ENCODE measurements at regions not wholly inside any gene's neighbourhood (a gene's known extent, or its start where the extent isn't known, plus 50 kb on each side); places are given as distances from the start of the nearest gene placed in this dataset.
A peak's percentile ranks its signal among the peaks of the same experiment; 100 is the strongest.

DNA sequence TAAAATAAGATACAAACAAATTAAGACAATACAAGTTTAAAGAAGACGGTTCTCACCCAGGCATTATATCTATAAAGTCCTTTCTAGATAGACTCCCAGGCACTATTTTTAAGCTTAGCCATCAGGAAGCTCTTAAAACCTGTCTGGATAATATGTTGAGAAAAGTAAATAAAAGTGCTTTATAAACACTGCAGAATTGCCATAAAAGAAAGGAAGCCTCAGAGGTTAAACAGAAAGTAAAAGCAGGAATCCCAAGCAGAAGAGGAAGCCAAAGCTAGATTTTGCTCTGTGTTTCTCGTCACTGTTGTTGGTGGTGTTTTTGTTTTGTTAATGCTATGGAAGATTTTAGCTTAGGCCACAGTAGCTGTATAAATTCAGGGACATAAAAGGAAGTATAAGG, 1267.3 kb downstream of the PCDH19 start:
- no peaks in the 10 kb centered on the region for H3K36me3 ChIP-seq (ENCODE audit: control insufficient read depth, insufficient read depth, low read length)
- no peak overlapping the region for H3K9ac ChIP-seq (ENCODE audit: extremely low read depth, low read length, poor library complexity, severe bottlenecking)
- no peaks in the 10 kb centered on the region for H3K27me3 Mint-ChIP-seq (ENCODE audit: insufficient read depth)
- peaks cover 2% of the 10 kb centered on the region for H3K9me3 Mint-ChIP-seq
- H3K27ac ChIP-seq (ENCODE audit: low read depth, low read length), result no peak overlapping the region
- no peaks in the 10 kb centered on the region for H3K27me3 ChIP-seq (ENCODE audit: control insufficient read depth, insufficient read depth, low read length, poor library complexity, severe bottlenecking)
- H3K4me1 Mint-ChIP-seq, result peaks cover 22% of the 10 kb centered on the region
- peaks cover 21% of the 10 kb centered on the region for H3K36me3 Mint-ChIP-seq (ENCODE audit: low read depth)
- no peaks in the 10 kb centered on the region for H3K9me3 ChIP-seq (ENCODE audit: control insufficient read depth, low read length)
- TF ChIP-seq CTCF (conservative IDR thresholded peaks at IDR 0.05), result no peak
- DNase-seq, result no peak
- no peaks in the 10 kb centered on the region for H3K4me1 ChIP-seq (ENCODE audit: control insufficient read depth, insufficient read depth, low read length)
- WGBS, 2 experiments (ENCODE audit: insufficient coverage in 1 of 2, insufficient read length in 1 of 2), result 83% methylated on average over 2 of the region's 2 CpGs; no CpG with 5 or more reads in 1 of the 2 experiments
- H3K27ac Mint-ChIP-seq, result peak overlapping the region; percentile 40
- H3K4me3 ChIP-seq (ENCODE audit: low read length), result no peak overlapping the region
- no peak overlapping the region for H3K4me3 Mint-ChIP-seq

GRCh38 chrX:99137488-99137887, 1272.6 kb downstream of the PCDH19 start:
- no peak for DNase-seq
- Mint-ChIP-seq H3K27me3 (ENCODE audit: insufficient read depth) (no peaks in the 10 kb centered on the region), H3K4me1 (peaks cover 25% of the 10 kb centered on the region), H3K36me3 (ENCODE audit: low read depth) (peaks cover 14% of the 10 kb centered on the region), H3K27ac (no peak overlapping the region), H3K9me3 (no peaks in the 10 kb centered on the region), H3K4me3 (no peak overlapping the region)
- 75% methylated on average over 3 of the region's 3 CpGs; no CpG with 5 or more reads in 1 of the 2 experiments for WGBS, 2 experiments (ENCODE audit: insufficient coverage in 1 of 2, insufficient read length in 1 of 2)
- H3K4me3 ChIP-seq (ENCODE audit: low read length), result no peak overlapping the region
- no peaks in the 10 kb centered on the region for H3K27me3 ChIP-seq (ENCODE audit: control insufficient read depth, insufficient read depth, low read length, poor library complexity, severe bottlenecking)
- no peaks in the 10 kb centered on the region for H3K4me1 ChIP-seq (ENCODE audit: control insufficient read depth, insufficient read depth, low read length)
- no peaks in the 10 kb centered on the region for H3K36me3 ChIP-seq (ENCODE audit: control insufficient read depth, insufficient read depth, low read length)
- H3K9me3 ChIP-seq (ENCODE audit: control insufficient read depth, low read length), result no peaks in the 10 kb centered on the region
- no peak overlapping the region for H3K27ac ChIP-seq (ENCODE audit: low read depth, low read length)
- no peak overlapping the region for H3K9ac ChIP-seq (ENCODE audit: extremely low read depth, low read length, poor library complexity, severe bottlenecking)
- no peak for TF ChIP-seq CTCF (conservative IDR thresholded peaks at IDR 0.05)

DNA sequence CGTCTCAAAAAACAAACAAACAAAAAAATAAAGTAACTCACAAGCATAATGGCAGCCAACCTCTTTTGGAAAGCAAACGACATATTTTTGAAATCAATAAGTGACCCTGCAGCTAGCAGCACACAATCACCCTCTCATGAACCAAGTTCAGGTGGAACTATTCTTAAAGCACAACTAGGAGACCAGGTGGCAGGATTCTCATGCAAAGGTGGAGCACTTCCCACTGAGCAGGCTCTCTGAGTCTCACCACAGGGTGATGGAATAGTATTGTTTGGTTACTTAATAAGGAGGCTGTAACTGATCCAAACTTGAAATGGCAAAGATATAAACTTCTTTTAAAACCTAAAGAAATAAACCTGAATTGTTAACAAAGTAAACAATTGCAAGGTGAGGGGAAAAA, 1293.1 kb downstream of the PCDH19 start:
- no peak overlapping the region for H3K4me3 ChIP-seq (ENCODE audit: low read length)
- no peak for DNase-seq
- TF ChIP-seq CTCF (conservative IDR thresholded peaks at IDR 0.05), result no peak
- no peaks in the 10 kb centered on the region for H3K36me3 ChIP-seq (ENCODE audit: control insufficient read depth, insufficient read depth, low read length)
- Mint-ChIP-seq H3K4me3 (no peak overlapping the region), H3K27me3 (ENCODE audit: insufficient read depth) (no peaks in the 10 kb centered on the region), H3K4me1 (peaks cover 15% of the 10 kb centered on the region), H3K36me3 (ENCODE audit: low read depth) (peaks cover 12% of the 10 kb centered on the region), H3K27ac (peak overlapping the region; percentile 29), H3K9me3 (no peaks in the 10 kb centered on the region)
- no peak overlapping the region for H3K9ac ChIP-seq (ENCODE audit: extremely low read depth, low read length, poor library complexity, severe bottlenecking)
- 54 to 75% methylated on average over 2 of the region's 2 CpGs for WGBS, 2 experiments (ENCODE audit: insufficient coverage in 1 of 2, insufficient read length in 1 of 2)
- H3K27ac ChIP-seq (ENCODE audit: low read depth, low read length), result no peak overlapping the region
- no peaks in the 10 kb centered on the region for H3K27me3 ChIP-seq (ENCODE audit: control insufficient read depth, insufficient read depth, low read length, poor library complexity, severe bottlenecking)
- H3K4me1 ChIP-seq (ENCODE audit: control insufficient read depth, insufficient read depth, low read length), result no peaks in the 10 kb centered on the region
- no peaks in the 10 kb centered on the region for H3K9me3 ChIP-seq (ENCODE audit: control insufficient read depth, low read length)

All from endodermal cell (in vitro differentiated cells).